Activated T-helper 17 cell treated with anti-CD3 and anti-CD28 coated beads, Interleukin-2, amount 50 U/mL, for 72 hours (primary cell): ENCODE measurements at regions not wholly inside any gene's neighbourhood (a gene's known extent, or its start where the extent isn't known, plus 50 kb on each side); places are given as distances from the start of the nearest gene placed in this dataset.

Source experiments
- ATAC-seq: fragments of 150-1000 bp; cut with Tn5 transposase; replicated peaks from 2 replicates; pipeline ENCODE4 v1.10.0; 2021; ENCODE audit warnings: mild to moderate bottlenecking, moderate library complexity
- H3K27ac Mint-ChIP-seq: one replicate; pipeline ENCODE4 v1.8.0; 2022; ENCODE audit warnings: mixed read lengths
- H3K27me3 Mint-ChIP-seq: one replicate; pipeline ENCODE4 v1.8.0; 2022; ENCODE audit warnings: mixed read lengths
- H3K36me3 Mint-ChIP-seq: one replicate; pipeline ENCODE4 v1.8.0; 2022; ENCODE audit warnings: low read depth, mild to moderate bottlenecking, mixed read lengths
- H3K4me1 Mint-ChIP-seq: one replicate; pipeline ENCODE4 v1.8.0; 2022; ENCODE audit warnings: mixed read lengths
- H3K4me3 Mint-ChIP-seq: one replicate; pipeline ENCODE4 v1.8.0; 2022; ENCODE audit warnings: mild to moderate bottlenecking, mixed read lengths
- H3K9me3 Mint-ChIP-seq: one replicate; pipeline ENCODE4 v1.8.0; 2022; ENCODE audit warnings: mixed read lengths

DNA sequence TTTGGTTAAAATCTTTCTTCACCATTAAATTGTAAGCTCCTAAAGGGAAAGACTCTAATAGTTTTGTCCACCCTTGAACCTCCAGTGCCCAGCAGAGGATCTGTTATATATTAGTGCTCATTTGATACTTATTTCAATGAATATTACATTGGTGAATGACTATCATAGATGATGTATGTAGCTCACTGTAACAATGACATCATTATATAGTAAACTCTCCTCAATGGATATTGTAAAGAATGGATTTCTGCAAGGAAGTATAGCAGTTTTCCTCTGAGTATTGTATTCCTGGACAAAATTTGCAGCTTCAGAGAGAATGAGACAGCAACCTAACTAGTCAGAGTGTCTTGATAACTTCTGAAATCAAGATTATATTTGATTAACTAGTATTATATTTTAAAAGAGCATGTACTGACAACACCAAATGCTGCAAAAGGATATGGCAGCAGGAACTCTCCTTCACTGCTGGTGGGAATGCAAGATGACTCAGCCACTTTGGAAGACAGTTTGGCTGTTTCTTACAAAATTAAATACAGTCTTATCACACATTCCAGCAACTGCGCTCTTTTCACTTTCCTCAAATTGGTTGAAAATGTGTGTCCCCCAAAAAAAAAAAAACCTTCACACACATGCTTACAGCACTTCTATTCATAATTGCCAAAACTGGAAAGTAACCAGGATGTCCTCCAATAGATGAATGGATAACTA, 189.8 kb upstream of the OPRM1 start:
- H3K27ac Mint-ChIP-seq = no peak overlapping the region

DNA sequence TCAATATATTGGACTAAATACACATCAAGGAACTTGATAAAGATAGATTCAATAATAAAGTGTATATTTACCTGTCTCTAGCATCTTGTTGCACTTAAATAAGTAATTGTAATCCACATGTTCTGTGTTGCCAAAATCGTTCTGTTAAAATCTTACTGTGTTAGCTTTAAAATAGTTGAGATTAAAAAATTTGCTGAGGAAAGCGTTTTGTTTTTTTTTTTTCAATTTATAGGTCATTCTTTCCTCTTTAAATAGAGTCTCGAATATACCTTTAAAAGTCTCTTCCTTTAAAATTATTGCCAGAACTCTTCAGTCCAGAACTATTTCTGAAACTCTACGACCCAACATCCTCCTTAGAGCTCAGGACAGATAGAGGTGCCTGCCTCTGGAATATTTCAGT, 195.6 kb upstream of the OPRM1 start:
- no peaks in the 10 kb centered on the region for H3K4me1 Mint-ChIP-seq
- H3K27ac Mint-ChIP-seq = no peak overlapping the region
- no peak overlapping the region for H3K4me3 Mint-ChIP-seq
- H3K36me3 Mint-ChIP-seq = no peaks in the 10 kb centered on the region
- ATAC-seq = no peak
- H3K27me3 Mint-ChIP-seq = no peaks in the 10 kb centered on the region
- no peaks in the 10 kb centered on the region for H3K9me3 Mint-ChIP-seq

More for the DNA sequence above, 189.8 kb upstream of the OPRM1 start:
- Mint-ChIP-seq H3K4me1 (no peaks in the 10 kb centered on the region), H3K4me3 (no peak overlapping the region), H3K9me3 (no peaks in the 10 kb centered on the region), H3K27me3 (no peaks in the 10 kb centered on the region), H3K36me3 (no peaks in the 10 kb centered on the region)
- no peak for ATAC-seq

DNA sequence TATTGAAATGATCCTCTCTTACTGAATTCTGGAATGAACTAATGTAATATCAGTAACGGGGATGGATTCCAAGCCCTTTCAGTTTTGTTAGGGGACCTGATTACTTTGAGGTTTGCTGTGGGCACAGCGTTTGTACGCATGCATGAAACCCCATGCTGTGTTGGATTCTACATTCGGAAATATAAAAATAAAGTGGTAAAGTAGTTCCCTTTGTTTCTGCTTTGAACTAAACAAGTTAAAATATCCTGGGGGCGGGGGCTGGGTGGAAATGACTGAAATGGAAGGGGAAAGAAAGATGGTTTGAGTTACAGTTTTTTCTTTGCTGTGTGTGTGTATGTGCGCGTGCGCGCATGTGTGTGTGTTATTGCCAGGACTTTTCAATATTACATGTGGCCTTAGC, 196.5 kb upstream of the OPRM1 start:
- Mint-ChIP-seq H3K27ac (no peak overlapping the region), H3K9me3 (no peaks in the 10 kb centered on the region), H3K4me3 (no peak overlapping the region), H3K4me1 (no peaks in the 10 kb centered on the region), H3K27me3 (no peaks in the 10 kb centered on the region), H3K36me3 (no peaks in the 10 kb centered on the region)
- ATAC-seq = no peak

DNA sequence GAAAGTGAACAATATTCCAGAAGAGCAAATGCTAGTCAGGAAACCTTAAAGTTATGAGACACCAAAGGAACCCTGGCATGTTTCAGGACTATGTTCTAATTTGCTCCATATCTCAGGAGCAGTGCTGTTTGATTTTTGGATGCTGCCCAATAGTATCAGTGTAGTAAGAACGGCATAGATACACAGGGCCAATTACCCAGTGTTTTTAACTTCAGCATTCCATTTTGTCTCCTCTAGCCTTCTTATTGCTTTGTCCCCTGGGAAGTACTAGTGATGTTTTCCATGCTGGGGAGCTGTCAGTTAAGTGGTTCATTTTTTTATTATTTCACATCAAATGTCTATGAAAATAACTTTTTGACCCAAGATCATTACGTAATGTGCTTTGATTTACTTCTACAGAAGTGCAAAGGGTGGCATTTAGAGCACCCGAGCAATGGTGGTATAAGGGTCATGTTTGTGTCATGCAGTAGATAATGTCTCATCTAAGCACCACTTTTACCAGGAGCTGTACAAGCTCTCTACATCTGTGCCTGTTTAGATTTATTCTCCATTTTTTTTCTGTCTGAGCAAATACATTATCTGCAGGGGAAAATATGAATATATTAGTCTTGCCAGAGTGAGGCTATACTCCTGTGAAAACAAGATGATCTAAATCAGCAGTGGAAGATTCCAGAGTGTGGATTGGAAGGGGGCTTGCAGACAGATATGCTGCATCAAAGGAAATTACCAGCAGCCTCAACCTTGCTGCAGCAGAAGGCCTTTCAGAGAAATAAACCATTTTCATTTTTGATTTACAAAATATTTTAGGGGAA, 198.8 kb upstream of the OPRM1 start:
- Mint-ChIP-seq H3K27me3 (no peaks in the 10 kb centered on the region), H3K36me3 (no peaks in the 10 kb centered on the region), H3K27ac (no peak overlapping the region), H3K9me3 (no peaks in the 10 kb centered on the region), H3K4me3 (no peak overlapping the region), H3K4me1 (no peaks in the 10 kb centered on the region)
- ATAC-seq = no peak

DNA sequence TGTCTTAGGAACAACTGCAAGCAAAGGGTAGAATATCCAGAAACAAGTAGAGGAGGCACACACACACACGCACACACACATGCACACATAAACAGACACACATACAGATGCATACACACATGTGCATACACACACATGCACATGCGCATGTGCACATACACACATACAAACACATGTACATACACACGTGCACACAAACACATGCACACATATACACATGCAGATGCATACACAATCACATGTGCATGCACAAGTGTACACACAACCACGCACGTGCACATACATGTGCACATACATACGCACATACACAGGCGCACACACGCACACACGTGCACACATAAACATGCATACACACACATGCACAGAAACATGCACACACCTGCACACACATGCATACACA, 206.5 kb upstream of the OPRM1 start:
- H3K4me1 Mint-ChIP-seq = no peaks in the 10 kb centered on the region
- no peak overlapping the region for H3K4me3 Mint-ChIP-seq
- H3K36me3 Mint-ChIP-seq = no peaks in the 10 kb centered on the region
- no peak overlapping the region for H3K27ac Mint-ChIP-seq
- H3K9me3 Mint-ChIP-seq = peaks cover 6% of the 10 kb centered on the region
- no peaks in the 10 kb centered on the region for H3K27me3 Mint-ChIP-seq
- no peak for ATAC-seq

DNA sequence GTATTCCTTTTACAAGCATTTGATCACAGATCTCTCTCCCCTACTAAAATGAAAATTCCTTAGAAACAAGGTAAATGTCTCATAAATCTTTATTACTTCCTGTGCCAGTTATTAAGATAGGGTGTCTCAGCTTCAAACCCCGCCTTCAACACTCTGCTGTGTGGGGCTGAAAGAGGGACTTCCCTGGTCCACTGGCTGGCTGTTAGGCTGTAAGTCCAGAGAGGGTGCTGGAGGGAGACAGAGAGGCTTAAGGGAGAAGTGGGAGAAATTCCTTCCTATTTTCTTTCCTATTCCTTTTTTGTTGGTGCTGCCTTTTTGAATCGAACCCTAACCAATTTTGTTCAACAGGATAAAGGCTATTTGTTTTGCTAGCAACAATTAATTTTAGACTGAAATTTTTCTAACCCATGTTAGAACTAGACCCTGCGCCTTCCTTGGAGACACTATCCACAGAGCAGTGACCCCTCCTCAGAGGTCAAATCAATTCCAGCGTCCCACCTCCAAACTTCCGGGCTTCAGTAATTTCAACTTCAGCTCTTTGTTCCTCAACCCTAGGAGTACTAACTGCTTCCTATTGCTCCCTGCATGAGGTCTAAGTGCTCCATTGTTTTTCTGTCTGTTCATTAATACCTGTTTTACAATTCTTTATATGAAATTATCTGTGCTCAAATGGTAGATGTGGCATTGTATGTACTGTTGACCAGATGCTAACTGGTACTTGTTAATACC, 207.5 kb upstream of the OPRM1 start:
- H3K27me3 Mint-ChIP-seq = no peaks in the 10 kb centered on the region

DNA sequence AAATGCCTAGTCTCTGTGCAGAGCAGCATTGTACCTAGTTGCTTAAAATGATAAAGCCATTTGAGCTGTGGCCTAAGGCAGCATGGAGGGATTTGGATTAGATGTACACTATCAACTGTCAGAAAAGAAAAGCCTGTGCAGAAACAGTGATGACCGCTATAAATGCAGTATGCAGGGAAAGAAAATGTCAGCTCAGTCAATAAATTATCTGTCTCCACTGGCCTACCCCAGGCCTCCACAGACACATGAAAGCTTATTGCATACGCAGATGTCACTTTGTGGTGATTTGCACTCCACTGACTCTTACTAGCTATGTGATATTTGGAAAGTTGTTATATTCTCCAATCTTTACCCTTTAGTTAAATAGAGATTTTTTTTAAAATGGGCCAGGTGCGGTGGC, 221.9 kb upstream of the OPRM1 start:
- no peaks in the 10 kb centered on the region for H3K4me1 Mint-ChIP-seq
- no peak overlapping the region for H3K27ac Mint-ChIP-seq
- H3K27me3 Mint-ChIP-seq = no peaks in the 10 kb centered on the region
- ATAC-seq = no peak
- peaks cover 15% of the 10 kb centered on the region for H3K9me3 Mint-ChIP-seq
- no peaks in the 10 kb centered on the region for H3K36me3 Mint-ChIP-seq
- no peak overlapping the region for H3K4me3 Mint-ChIP-seq

More for the DNA sequence above, 207.5 kb upstream of the OPRM1 start:
- H3K36me3 Mint-ChIP-seq = no peaks in the 10 kb centered on the region
- no peak overlapping the region for H3K4me3 Mint-ChIP-seq
- peaks cover 6% of the 10 kb centered on the region for H3K9me3 Mint-ChIP-seq
- no peak overlapping the region for H3K27ac Mint-ChIP-seq
- ATAC-seq = no peak
- H3K4me1 Mint-ChIP-seq = no peaks in the 10 kb centered on the region

DNA sequence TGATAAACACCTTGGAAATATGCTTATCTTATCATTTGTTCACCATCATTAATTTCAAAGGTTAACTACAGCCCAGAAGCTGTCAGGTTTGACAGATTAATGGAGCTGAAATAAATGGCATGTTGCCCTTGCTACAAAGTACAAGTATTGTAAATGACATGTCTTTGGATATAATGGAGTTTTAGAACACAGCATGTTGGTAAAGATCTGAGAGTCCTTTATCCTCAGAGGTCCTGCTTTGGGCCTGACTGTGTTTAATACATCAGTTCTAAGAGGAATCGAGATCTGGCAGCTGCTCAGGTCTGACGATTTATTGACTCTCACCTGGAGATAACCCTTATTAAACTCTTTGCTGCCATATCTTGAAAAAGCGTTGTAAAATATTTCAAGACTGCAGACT, 222.7 kb upstream of the OPRM1 start:
- H3K36me3 Mint-ChIP-seq = no peaks in the 10 kb centered on the region
- ATAC-seq = no peak
- H3K9me3 Mint-ChIP-seq = peaks cover 18% of the 10 kb centered on the region
- H3K27ac Mint-ChIP-seq = no peak overlapping the region
- no peaks in the 10 kb centered on the region for H3K4me1 Mint-ChIP-seq
- no peak overlapping the region for H3K4me3 Mint-ChIP-seq
- H3K27me3 Mint-ChIP-seq = no peaks in the 10 kb centered on the region

DNA sequence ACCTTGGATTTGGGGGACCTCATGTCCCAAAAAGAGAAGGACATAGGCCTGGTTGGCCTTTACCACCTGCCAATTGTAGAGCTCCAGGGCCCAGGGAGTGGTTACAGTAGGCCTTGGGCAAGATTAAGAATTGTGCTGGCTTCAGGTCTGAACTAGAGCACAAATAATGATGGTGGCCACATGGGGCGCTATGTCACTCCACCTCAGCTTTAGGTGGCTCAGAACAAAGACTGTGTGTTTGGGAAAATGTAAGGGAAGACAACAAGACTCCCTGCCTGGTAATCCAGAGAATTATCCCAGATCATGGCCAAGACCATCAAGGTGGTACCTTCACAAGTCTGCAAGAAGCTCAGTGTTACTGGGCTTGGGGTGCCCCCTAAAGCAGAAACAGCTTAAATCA, 224.9 kb upstream of the OPRM1 start:
- Mint-ChIP-seq H3K4me1 (no peaks in the 10 kb centered on the region), H3K27me3 (no peaks in the 10 kb centered on the region), H3K9me3 (peaks cover 22% of the 10 kb centered on the region), H3K27ac (no peak overlapping the region), H3K4me3 (no peak overlapping the region), H3K36me3 (no peaks in the 10 kb centered on the region)
- ATAC-seq = no peak

DNA sequence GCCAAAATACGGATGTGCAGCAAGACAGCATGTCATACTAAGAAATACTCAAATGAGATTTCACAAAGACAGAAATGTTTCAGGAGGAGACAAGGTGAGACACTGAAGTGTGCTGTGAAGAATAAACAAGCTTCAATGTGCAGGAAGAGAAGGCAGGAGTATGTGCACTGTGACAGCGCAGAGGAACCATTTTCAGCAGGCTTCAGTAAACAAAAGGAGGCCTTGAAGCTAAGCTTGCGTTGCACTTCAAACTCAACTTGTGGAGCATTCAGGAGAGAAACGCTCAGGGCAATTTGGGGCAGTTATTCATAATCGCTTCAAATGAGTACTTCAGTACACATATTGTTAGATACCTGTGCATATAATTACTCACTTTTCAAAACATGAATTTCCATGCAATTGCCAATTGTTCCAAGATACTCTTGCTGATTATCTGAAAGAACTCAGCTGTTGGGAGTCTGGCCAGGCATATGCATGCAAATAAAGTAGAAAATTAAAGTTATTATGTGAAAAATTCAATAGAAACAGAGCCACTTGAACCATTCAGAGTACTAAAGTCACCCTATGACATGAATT, 234.2 kb upstream of the OPRM1 start:
- no peaks in the 10 kb centered on the region for H3K27me3 Mint-ChIP-seq
- no peaks in the 10 kb centered on the region for H3K36me3 Mint-ChIP-seq
- ATAC-seq = no peak
- no peaks in the 10 kb centered on the region for H3K4me1 Mint-ChIP-seq
- no peak overlapping the region for H3K4me3 Mint-ChIP-seq
- H3K9me3 Mint-ChIP-seq = no peaks in the 10 kb centered on the region
- H3K27ac Mint-ChIP-seq = no peak overlapping the region

DNA sequence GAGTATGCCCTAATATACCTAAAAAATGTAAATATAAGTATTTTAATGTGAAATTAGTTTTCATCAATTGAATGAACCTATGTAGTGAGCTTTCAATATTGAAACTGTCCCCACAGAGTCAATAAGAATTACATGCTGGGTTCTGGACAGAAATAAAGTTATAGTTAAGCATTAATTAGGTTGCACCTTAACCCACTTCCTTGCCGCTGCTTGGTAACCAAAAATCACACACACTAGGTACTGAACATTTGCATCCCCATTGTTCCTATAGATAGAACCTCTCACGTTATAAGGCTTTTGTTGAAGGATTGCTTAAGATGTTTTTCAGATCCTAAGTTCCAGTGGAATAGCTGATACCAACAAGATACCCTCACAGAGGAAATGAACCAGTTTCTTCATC, 237.1 kb upstream of the OPRM1 start:
- ATAC-seq = no peak
- no peak overlapping the region for H3K4me3 Mint-ChIP-seq

DNA sequence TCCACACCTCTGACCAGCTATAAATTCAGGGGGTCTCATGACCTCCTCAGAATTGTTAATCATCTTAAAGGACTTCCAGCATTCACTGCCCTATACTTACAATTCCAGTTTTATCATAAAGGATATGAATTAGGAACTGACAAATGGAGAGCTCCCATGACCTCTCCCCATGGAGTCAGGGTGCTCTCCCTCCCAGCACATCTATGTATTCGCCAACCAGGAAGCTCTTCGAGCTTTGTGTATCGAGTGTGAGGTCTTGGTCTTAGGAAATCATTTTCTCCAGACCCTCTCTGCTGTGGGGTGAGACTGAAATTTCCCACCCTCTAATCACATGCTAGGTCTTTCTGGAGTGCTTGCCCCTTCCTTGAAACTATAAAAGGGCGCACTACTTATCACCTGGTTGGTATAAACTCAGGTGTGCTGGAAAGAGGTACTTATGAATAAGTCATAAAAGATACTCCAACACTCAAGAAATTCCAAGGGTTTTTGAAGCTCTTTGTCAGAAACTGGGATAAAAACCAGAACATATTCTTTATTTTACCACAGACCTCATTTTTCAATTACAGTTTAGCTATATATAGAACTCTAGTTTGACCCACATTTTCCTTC, 238.4 kb upstream of the OPRM1 start:
- Mint-ChIP-seq H3K4me1 (no peaks in the 10 kb centered on the region), H3K36me3 (no peaks in the 10 kb centered on the region), H3K27ac (no peak overlapping the region), H3K4me3 (no peak overlapping the region), H3K9me3 (no peaks in the 10 kb centered on the region), H3K27me3 (no peaks in the 10 kb centered on the region)
- no peak for ATAC-seq

More for the DNA sequence above, 237.1 kb upstream of the OPRM1 start:
- H3K27me3 Mint-ChIP-seq = no peaks in the 10 kb centered on the region
- no peak overlapping the region for H3K27ac Mint-ChIP-seq
- no peaks in the 10 kb centered on the region for H3K9me3 Mint-ChIP-seq
- no peaks in the 10 kb centered on the region for H3K4me1 Mint-ChIP-seq
- H3K36me3 Mint-ChIP-seq = no peaks in the 10 kb centered on the region

DNA sequence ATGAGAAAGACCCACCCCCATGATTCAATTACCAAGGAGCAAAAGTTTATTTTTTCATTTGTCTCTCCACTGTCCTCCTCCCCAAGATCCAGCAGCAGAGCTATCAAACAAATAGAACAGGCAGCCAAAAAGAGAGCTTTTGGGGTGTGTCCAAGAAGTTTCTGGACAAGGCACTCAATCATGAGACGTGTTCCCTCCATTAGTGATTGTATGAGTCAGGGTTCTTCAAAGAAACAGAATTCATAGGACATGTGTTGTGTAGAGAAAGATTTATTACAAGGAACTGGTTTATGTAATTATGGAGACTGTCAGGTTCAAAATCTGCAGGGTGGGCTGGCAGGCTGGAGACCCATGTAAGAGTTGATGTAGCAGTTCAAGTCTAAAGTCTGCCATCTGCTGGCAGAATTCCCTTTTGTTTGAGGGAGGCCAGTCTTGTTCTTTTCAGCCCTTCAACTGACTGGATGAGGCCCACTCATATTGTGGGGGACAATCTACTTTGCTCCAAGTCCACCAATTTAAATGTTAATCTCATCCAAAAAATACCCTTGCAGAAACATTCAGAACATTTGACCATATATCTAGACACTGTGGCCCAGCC, 248.1 kb upstream of the OPRM1 start:
- ATAC-seq = no peak
- Mint-ChIP-seq H3K9me3 (peaks cover 12% of the 10 kb centered on the region), H3K4me1 (no peaks in the 10 kb centered on the region)

DNA sequence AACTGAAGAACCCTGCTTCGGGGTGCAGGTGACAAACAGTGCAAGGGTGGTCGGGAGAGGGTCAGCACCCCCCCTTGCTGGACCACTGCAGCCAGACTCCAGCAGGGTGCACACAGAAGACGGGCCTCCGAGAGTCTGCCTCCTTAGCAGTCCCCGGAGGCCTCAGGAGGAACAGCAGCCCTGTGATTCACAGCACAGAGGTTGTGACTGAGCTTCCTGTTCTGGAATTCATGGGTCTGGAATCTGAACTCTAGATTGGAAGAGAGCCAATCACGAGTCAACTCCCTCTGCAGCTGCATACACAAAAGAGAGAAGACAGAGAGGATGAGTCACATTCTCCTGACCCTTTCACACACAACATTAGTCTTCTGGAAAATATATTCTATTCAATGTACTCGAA, 249.0 kb upstream of the OPRM1 start:
- no peaks in the 10 kb centered on the region for H3K27me3 Mint-ChIP-seq
- H3K4me1 Mint-ChIP-seq = no peaks in the 10 kb centered on the region
- no peak overlapping the region for H3K4me3 Mint-ChIP-seq
- H3K36me3 Mint-ChIP-seq = no peaks in the 10 kb centered on the region
- H3K9me3 Mint-ChIP-seq = peaks cover 12% of the 10 kb centered on the region
- H3K27ac Mint-ChIP-seq = no peak overlapping the region
- no peak for ATAC-seq

More for the DNA sequence above, 248.1 kb upstream of the OPRM1 start:
- Mint-ChIP-seq H3K27ac (no peak overlapping the region), H3K27me3 (no peaks in the 10 kb centered on the region), H3K4me3 (no peak overlapping the region), H3K36me3 (no peaks in the 10 kb centered on the region)
